Anterior cingulate cortex (tissue), 58 donors: ENCODE measurements at regions not wholly inside any gene's neighbourhood (a gene's known extent, or its start where the extent isn't known, plus 50 kb on each side); places are given as distances from the start of the nearest gene placed in this dataset.
A peak's percentile ranks its signal among the peaks of the same experiment; 100 is the strongest.

Experiments
- DNase-seq, 58 donors: peaks; one replicate each; lab custom pipeline; 2025; lab: John Stamatoyannopoulos, UW

GRCh38 chr9:23496489-23497136 is 329.4 kb downstream of the ELAVL2 start:
- no peak for DNase-seq

- no peak for DNase-seq
Observed at GRCh38 chr9:23497137-23497504, 328.9 kb downstream of the ELAVL2 start.

- no peak for DNase-seq
Observed at GRCh38 chr9:23502004-23502403, 324.0 kb downstream of the ELAVL2 start.

- no peak for DNase-seq
Observed at GRCh38 chr9:23522952-23523351, 303.1 kb downstream of the ELAVL2 start.

- DNase-seq: no peak
Observed at GRCh38 chr9:23524607-23525155, 301.4 kb downstream of the ELAVL2 start.

GRCh38 chr9:23526806-23527205 is 299.2 kb downstream of the ELAVL2 start:
- DNase-seq: no peak

GRCh38 chr9:23532282-23532681 is 293.8 kb downstream of the ELAVL2 start:
- no peak for DNase-seq

GRCh38 chr9:23537192-23538066 is 288.6 kb downstream of the ELAVL2 start:
- peak in 2 of 58 donors; percentile 15 to 24 for DNase-seq

- DNase-seq: peak in 4 of 58 donors; percentile 9 to 20 (median 12)
Observed at GRCh38 chr9:23538067-23538402, 288.0 kb downstream of the ELAVL2 start.

GRCh38 chr9:23538461-23539003 is 287.5 kb downstream of the ELAVL2 start:
- DNase-seq: no peak

GRCh38 chr9:23539311-23539710 is 286.7 kb downstream of the ELAVL2 start:
- DNase-seq: no peak

GRCh38 chr9:23541976-23542375 is 284.1 kb downstream of the ELAVL2 start:
- no peak for DNase-seq

GRCh38 chr9:23542438-23542837 is 283.6 kb downstream of the ELAVL2 start:
- DNase-seq: no peak

GRCh38 chr9:23542927-23543326 is 283.1 kb downstream of the ELAVL2 start:
- no peak for DNase-seq

GRCh38 chr9:23543419-23543818 is 282.6 kb downstream of the ELAVL2 start:
- DNase-seq: no peak

- DNase-seq: no peak
Observed at GRCh38 chr9:23545728-23546127, 280.3 kb downstream of the ELAVL2 start.

GRCh38 chr9:23551311-23551721 is 274.7 kb downstream of the ELAVL2 start:
- DNase-seq: peak in 6 of 58 donors; percentile 3 to 19 (median 8)

GRCh38 chr9:23551929-23552707 is 273.9 kb downstream of the ELAVL2 start:
- no peak for DNase-seq

- peak in 11 of 58 donors; percentile 3 to 43 (median 20) for DNase-seq
Observed at GRCh38 chr9:23552876-23553601, 273.0 kb downstream of the ELAVL2 start.

- DNase-seq: no peak
Observed at GRCh38 chr9:23554686-23555085, 271.4 kb downstream of the ELAVL2 start.
